AG04450 (cell line): ENCODE measurements at regions not wholly inside any gene's neighbourhood (a gene's known extent, or its start where the extent isn't known, plus 50 kb on each side); places are given as distances from the start of the nearest gene placed in this dataset.

ENCODE experiments used
- CTCF ChIA-PET: fragments of 300-600, 350-600 bp; formaldehyde crosslinking; extraction: SDS; loops from one replicate; lab custom pipeline; 2022; ENCODE audit warnings: antibody characterized with exemption, inconsistent platforms; lab: Charles Lee
- POLR2A ChIA-PET: fragments of 350-600 bp; formaldehyde crosslinking; extraction: SDS; loops from one replicate; lab custom pipeline; 2021; ENCODE audit warnings: antibody characterized with exemption, inconsistent platforms; lab: Yijun Ruan, JAX
- DNase-seq: peaks from one replicate; pipeline ENCODE4 v3.0.0-alpha.2; 2011; ENCODE audit warnings: low read depth, low spot score
- H3K27ac ChIP-seq: one replicate; pipeline ENCODE4 v1.5.1; 2012; ENCODE audit warnings: low read depth, low read length, control low read depth
- H3K27me3 ChIP-seq: one replicate; pipeline ENCODE4 v1.6.0; 2012; ENCODE audit warnings: low read length; ENCODE audit not compliant: control insufficient read depth, insufficient read depth
- H3K4me3 ChIP-seq: 2 replicates; pipeline ENCODE4 v1.5.1; 2011; ENCODE audit warnings: mild to moderate bottlenecking, low read depth, low read length, control low read depth
- H3K9me3 ChIP-seq: 2 replicates; pipeline ENCODE4 v1.5.1; 2012; ENCODE audit warnings: low read length; ENCODE audit not compliant: control insufficient read depth, insufficient read depth
- TF ChIP-seq, protein P1 (sequence below): IDR thresholded peaks from 2 replicates; pipeline ENCODE4 v1.5.1; 2011; ENCODE audit warnings: low read depth, low read length, control low read depth, inconsistent platforms

DNA sequence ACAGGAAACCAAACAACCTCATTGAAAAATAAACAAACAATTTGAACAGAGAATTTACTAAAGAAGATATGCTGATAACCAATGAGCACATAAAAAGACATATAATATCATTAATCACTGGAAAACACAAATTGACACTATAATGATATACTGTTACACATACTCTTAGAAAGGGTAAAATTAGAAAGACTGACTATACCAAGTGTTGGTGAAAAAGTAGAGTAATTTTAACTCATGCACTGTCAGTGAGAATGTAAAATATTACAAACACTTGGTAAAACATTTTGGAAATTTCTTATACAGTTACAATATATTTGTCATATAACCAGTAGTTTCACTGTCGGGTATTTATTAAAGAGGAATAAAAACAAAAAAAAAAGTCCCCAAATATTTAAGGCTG lies 1139.2 kb upstream of the GJE1 start:
- Histone ChIP-seq H3K27me3 (no peaks in the 10 kb centered on the region), H3K9me3 (no peaks in the 10 kb centered on the region), H3K27ac (no peak overlapping the region), H3K4me3 (no peak overlapping the region)
- DNase-seq: no peak
- ChIA-PET CTCF (no interaction called here), POLR2A (no interaction called here)
- TF ChIP-seq, protein P1, sequence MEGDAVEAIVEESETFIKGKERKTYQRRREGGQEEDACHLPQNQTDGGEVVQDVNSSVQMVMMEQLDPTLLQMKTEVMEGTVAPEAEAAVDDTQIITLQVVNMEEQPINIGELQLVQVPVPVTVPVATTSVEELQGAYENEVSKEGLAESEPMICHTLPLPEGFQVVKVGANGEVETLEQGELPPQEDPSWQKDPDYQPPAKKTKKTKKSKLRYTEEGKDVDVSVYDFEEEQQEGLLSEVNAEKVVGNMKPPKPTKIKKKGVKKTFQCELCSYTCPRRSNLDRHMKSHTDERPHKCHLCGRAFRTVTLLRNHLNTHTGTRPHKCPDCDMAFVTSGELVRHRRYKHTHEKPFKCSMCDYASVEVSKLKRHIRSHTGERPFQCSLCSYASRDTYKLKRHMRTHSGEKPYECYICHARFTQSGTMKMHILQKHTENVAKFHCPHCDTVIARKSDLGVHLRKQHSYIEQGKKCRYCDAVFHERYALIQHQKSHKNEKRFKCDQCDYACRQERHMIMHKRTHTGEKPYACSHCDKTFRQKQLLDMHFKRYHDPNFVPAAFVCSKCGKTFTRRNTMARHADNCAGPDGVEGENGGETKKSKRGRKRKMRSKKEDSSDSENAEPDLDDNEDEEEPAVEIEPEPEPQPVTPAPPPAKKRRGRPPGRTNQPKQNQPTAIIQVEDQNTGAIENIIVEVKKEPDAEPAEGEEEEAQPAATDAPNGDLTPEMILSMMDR: no peak

- Histone ChIP-seq H3K27ac (no peak overlapping the region), H3K4me3 (no peak overlapping the region), H3K27me3 (no peaks in the 10 kb centered on the region), H3K9me3 (no peaks in the 10 kb centered on the region)
- no peak for DNase-seq
- TF ChIP-seq, protein P1: no peak
- POLR2A ChIA-PET: no interaction called here
- CTCF ChIA-PET: no interaction called here
These were observed 1140.0 kb upstream of the GJE1 start for GRCh38 chr6:140992678-140993077.

GRCh38 chr6:140988780-140989179 lies 1143.9 kb upstream of the GJE1 start:
- no peak for DNase-seq
- CTCF ChIA-PET: interaction anchor here (1.2 kb wide), 1 partner anchor 10 kb away, joined by 3 read pairs; no protein-coding TSS in a partner anchor
- Histone ChIP-seq H3K9me3 (no peaks in the 10 kb centered on the region), H3K4me3 (no peak overlapping the region), H3K27me3 (no peaks in the 10 kb centered on the region), H3K27ac (no peak overlapping the region)
- POLR2A ChIA-PET: no interaction called here
- TF ChIP-seq, protein P1: no peak

DNA sequence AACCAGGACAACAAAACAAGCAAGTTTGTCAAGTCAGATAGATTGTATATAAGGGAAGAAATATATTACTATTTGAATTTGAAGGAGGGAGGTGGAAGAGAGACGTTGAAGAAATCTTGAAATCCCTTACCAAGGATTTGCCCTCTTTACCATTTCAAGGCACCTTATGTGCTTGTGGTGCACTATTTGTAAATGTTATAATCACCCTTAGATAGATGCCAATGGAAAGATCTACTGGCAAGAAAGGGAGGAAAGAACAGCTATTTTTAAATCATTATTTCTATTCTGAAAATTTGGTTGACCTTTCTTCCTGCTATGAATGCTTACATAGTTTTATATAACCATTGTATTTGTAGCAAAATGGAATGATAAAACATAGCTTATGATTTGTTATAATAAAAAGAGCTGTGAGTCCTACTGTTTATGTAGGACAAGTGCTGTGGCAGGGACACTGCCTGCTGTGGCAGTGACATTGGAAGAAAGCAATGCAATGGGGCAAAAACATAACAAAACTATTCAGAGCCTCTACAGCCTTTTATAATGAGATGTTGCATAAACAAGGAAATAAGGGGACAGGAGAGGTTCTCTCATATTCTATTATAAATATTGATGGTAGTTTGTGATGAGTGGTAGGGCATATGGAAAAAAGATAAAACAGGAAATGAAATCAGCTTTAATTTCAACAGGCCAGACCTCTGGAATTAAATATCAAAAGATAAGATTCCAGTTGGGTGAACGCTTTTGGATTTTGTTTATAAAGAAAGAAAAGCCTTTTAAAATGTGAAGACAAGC lies 1145.2 kb upstream of the GJE1 start:
- ChIA-PET POLR2A (no interaction called here), CTCF (interaction anchor here (0.5 to 0.6 kb wide), 2 partner anchors 13 to 308 kb away, joined by 3 read pairs; no protein-coding TSS in a partner anchor)
- no peak overlapping the region for H3K27ac ChIP-seq
- TF ChIP-seq, protein P1: no peak
- no peak overlapping the region for H3K4me3 ChIP-seq
- no peaks in the 10 kb centered on the region for H3K9me3 ChIP-seq
- H3K27me3 ChIP-seq: no peaks in the 10 kb centered on the region
- no peak for DNase-seq

- TF ChIP-seq, protein P1: no peak
- no peak for DNase-seq
- ChIA-PET CTCF (interaction anchor here (0.6 kb wide), 1 partner anchor 14 kb away, joined by 5 read pairs; no protein-coding TSS in a partner anchor), POLR2A (no interaction called here)
- H3K9me3 ChIP-seq: no peaks in the 10 kb centered on the region
- H3K27me3 ChIP-seq: no peaks in the 10 kb centered on the region
- no peak overlapping the region for H3K4me3 ChIP-seq
- no peak overlapping the region for H3K27ac ChIP-seq
These were observed 1146.9 kb upstream of the GJE1 start for GRCh38 chr6:140985679-140986275.
